OCI-LY1 (cell line): ENCODE measurements at regions not wholly inside any gene's neighbourhood (a gene's known extent, or its start where the extent isn't known, plus 50 kb on each side); places are given as distances from the start of the nearest gene placed in this dataset.

Experiments used
- CTCF ChIP-seq: fragments of 200-600 bp; sonication (generic), shearing (Covaris generic); IDR thresholded peaks from 2 replicates; pipeline ENCODE4 v1.5.1; 2017; ENCODE audit warnings: mild to moderate bottlenecking, antibody characterized with exemption, low read length, moderate library complexity, mixed read lengths
- EZH2 ChIP-seq: fragments of 200-600 bp; sonication (generic), shearing (Covaris generic); IDR thresholded peaks from 2 replicates; pipeline ENCODE4 v1.8.0; 2017; ENCODE audit warnings: borderline replicate concordance, mixed run types, mild to moderate bottlenecking, antibody characterized with exemption, low read length, moderate library complexity, mixed read lengths

- TF ChIP-seq CTCF (no peak), EZH2 (no peak)
Observed at GRCh38 chr13:62250501-62251201, 835.0 kb upstream of the PCDH20 start.
